Prostate gland (tissue), 2 donors: ENCODE measurements at regions not wholly inside any gene's neighbourhood (a gene's known extent, or its start where the extent isn't known, plus 50 kb on each side); places are given as distances from the start of the nearest gene placed in this dataset.

Experiments
- POLR2A ChIP-seq: fragments of 450-650 bp; IDR thresholded peaks from one replicate; pipeline ENCODE4 v1.6.1; 2016; ENCODE audit warnings: antibody characterized with exemption, mild to moderate bottlenecking
- POLR2AphosphoS5 ChIP-seq: sonication (generic); formaldehyde crosslinking; IDR thresholded peaks from one replicate; pipeline ENCODE4 v1.6.1; 2017; ENCODE audit warnings: antibody characterized with exemption
- TF ChIP-seq, protein P1 (sequence below), 4 experiments: fragments of 200-600 bp in 2 of 4; fragments of 450-650 bp in 2 of 4; sonication (generic) in 2 of 4; IDR thresholded peaks; 1 replicate in 3 of 4; 2 replicates in 1 of 4; pipeline ENCODE4 v1.5.1; 2016 to 2019; ENCODE audit warnings: antibody characterized with exemption in 4 of 4, mild to moderate bottlenecking in 2 of 4, moderate library complexity in 2 of 4

DNA sequence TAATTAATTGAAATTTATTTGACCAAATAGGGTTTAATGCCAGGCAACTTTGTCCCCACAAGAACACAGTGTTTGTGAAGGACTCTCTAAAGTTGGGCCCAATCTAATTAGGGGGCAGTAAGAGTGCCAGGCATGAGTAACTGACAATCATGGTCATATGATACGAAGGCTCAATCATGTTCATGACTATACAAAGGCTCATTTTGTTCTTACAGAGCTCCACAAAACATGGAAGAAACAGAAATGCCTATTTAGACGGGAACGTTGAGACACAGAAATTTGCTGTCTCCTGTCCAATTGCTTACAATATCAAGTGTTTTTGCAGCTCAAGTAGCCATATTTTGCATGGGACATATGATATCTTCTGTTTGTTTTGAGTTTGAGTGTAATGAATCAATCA is 391.1 kb downstream of the SI start:
- TF ChIP-seq POLR2AphosphoS5: no peak
- TF ChIP-seq, protein P1, sequence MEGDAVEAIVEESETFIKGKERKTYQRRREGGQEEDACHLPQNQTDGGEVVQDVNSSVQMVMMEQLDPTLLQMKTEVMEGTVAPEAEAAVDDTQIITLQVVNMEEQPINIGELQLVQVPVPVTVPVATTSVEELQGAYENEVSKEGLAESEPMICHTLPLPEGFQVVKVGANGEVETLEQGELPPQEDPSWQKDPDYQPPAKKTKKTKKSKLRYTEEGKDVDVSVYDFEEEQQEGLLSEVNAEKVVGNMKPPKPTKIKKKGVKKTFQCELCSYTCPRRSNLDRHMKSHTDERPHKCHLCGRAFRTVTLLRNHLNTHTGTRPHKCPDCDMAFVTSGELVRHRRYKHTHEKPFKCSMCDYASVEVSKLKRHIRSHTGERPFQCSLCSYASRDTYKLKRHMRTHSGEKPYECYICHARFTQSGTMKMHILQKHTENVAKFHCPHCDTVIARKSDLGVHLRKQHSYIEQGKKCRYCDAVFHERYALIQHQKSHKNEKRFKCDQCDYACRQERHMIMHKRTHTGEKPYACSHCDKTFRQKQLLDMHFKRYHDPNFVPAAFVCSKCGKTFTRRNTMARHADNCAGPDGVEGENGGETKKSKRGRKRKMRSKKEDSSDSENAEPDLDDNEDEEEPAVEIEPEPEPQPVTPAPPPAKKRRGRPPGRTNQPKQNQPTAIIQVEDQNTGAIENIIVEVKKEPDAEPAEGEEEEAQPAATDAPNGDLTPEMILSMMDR (IDR thresholded peaks at IDR 0.05): no peak
- no peak for TF ChIP-seq POLR2A
